Thyroid gland (tissue), 4 donors: ENCODE measurements at regions not wholly inside any gene's neighbourhood (a gene's known extent, or its start where the extent isn't known, plus 50 kb on each side); places are given as distances from the start of the nearest gene placed in this dataset.

Source experiments
- CTCF ChIP-seq, 6 experiments: fragments of 200-600 bp in 3 of 6; fragments of 450-650 bp in 3 of 6; sonication (generic) in 3 of 6; IDR thresholded peaks; one replicate each; pipeline ENCODE4 v1.5.1; 2016 to 2019; ENCODE audit warnings: antibody characterized with exemption in 6 of 6, mild to moderate bottlenecking in 2 of 6, inconsistent platforms in 1 of 6, moderate library complexity in 1 of 6
- POLR2A ChIP-seq, 2 donors: fragments of 450-650 bp; IDR thresholded peaks; one replicate each; pipeline ENCODE4 v1.6.1; 2017; ENCODE audit warnings: antibody characterized with exemption in 2 of 2, mild to moderate bottlenecking in 2 of 2, moderate library complexity in 1 of 2

GRCh38 chr22:48340727-48341709 is 1486.7 kb downstream of the BRD1 start:
- TF ChIP-seq CTCF (IDR thresholded peaks at IDR 0.05) = no peak
- TF ChIP-seq POLR2A (IDR thresholded peaks at IDR 0.05) = no peak
